ENCODE measurements at regions not wholly inside any gene's neighbourhood (a gene's known extent, or its start where the extent isn't known, plus 50 kb on each side); places are given as distances from the start of the nearest gene placed in this dataset.

DNA sequence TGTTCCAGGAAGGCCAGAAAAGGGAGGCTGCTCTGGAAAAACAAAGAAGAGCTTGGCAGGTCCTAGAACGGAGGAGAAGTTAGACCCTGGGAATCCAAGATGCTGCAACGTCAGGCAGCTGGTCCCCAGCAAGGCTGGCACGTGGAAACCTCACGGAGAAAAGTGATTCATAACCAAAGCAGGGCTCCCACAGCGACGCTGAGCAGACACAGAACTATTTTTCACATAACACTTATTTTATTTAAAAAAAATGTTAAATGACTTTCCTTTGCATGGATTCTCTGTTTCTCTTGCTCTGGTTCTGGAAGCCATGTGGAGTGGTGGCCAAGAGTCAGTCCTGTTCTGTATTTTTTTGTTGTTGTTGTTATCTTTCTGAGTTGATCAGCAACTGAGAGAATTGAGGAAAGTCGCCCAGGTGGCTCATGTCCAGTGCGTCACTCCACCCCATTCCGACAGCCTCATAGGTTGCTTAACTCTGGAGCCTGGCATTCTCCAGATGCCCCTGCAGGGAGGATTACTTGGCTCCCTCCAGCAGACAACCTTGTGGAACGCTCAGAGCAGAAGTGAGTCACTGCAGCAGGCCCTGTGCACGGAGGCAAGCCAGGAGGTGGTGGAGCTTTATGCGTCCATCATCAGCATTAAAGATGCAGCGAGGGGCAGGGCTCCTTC lies 229.9 kb upstream of the HDAC4 start:
- TF ChIP-seq, protein P1, sequence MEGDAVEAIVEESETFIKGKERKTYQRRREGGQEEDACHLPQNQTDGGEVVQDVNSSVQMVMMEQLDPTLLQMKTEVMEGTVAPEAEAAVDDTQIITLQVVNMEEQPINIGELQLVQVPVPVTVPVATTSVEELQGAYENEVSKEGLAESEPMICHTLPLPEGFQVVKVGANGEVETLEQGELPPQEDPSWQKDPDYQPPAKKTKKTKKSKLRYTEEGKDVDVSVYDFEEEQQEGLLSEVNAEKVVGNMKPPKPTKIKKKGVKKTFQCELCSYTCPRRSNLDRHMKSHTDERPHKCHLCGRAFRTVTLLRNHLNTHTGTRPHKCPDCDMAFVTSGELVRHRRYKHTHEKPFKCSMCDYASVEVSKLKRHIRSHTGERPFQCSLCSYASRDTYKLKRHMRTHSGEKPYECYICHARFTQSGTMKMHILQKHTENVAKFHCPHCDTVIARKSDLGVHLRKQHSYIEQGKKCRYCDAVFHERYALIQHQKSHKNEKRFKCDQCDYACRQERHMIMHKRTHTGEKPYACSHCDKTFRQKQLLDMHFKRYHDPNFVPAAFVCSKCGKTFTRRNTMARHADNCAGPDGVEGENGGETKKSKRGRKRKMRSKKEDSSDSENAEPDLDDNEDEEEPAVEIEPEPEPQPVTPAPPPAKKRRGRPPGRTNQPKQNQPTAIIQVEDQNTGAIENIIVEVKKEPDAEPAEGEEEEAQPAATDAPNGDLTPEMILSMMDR (IDR thresholded peaks at IDR 0.05): no peak
- no peak for TF ChIP-seq POLR2A (IDR thresholded peaks at IDR 0.05)
